Keratinocyte (primary cell): ENCODE measurements at regions not wholly inside any gene's neighbourhood (a gene's known extent, or its start where the extent isn't known, plus 50 kb on each side); places are given as distances from the start of the nearest gene placed in this dataset.

ENCODE experiments used
- DNase-seq: peaks from one replicate; pipeline ENCODE4 v3.0.0-alpha.2; 2011; ENCODE audit warnings: low read depth, missing footprints, low spot score
- FAIRE-seq: peaks from 2 replicates; lab custom pipeline; 2011; peaks lifted over from hg19 to GRCh38; lab: Jason Lieb, UNC
- H2AFZ ChIP-seq: 2 replicates; pipeline ENCODE4 v1.6.0; 2012; ENCODE audit warnings: low read length, control low read depth, inconsistent platforms; ENCODE audit not compliant: control insufficient read depth
- H3K27ac ChIP-seq: 2 replicates; pipeline ENCODE4 v1.5.1; 2011; ENCODE audit warnings: low read length; ENCODE audit not compliant: control insufficient read depth, insufficient read depth
- H3K27me3 ChIP-seq: 3 replicates; pipeline ENCODE4 v1.6.0; 2011; ENCODE audit warnings: low read length; ENCODE audit not compliant: control insufficient read depth, insufficient read depth; ENCODE audit errors: extremely low read depth
- H3K36me3 ChIP-seq, 2 experiments: 2 replicates in 1 of 2; 3 replicates in 1 of 2; pipeline ENCODE4 v1.5.1; 2011; ENCODE audit warnings: low read length in 2 of 2, mild to moderate bottlenecking in 1 of 2; ENCODE audit not compliant: control insufficient read depth in 2 of 2, insufficient read depth in 2 of 2; ENCODE audit errors: extremely low read depth in 1 of 2
- H3K4me1 ChIP-seq: 3 replicates; pipeline ENCODE4 v1.5.1; 2011; ENCODE audit warnings: low read length; ENCODE audit not compliant: control insufficient read depth, insufficient read depth; ENCODE audit errors: extremely low read depth
- H3K4me2 ChIP-seq: 3 replicates; pipeline ENCODE4 v1.6.0; 2011; ENCODE audit warnings: low read depth, low read length; ENCODE audit not compliant: control insufficient read depth, insufficient read depth; ENCODE audit errors: extremely low read depth
- H3K4me3 ChIP-seq, 3 experiments: fragments of 200-600 bp in 1 of 3; sonication (generic) in 1 of 3; 2 replicates in 2 of 3; 3 replicates in 1 of 3; pipeline ENCODE4 v1.5.1; 2011 to 2016; ENCODE audit warnings: low read length in 3 of 3, mild to moderate bottlenecking in 3 of 3, control low read depth in 2 of 3, inconsistent platforms in 1 of 3, low read depth in 1 of 3, mixed read lengths in 1 of 3, mixed run types in 1 of 3, moderate library complexity in 1 of 3; ENCODE audit not compliant: control insufficient read depth in 2 of 3, insufficient read depth in 2 of 3; ENCODE audit errors: extremely low read depth in 1 of 3
- H3K79me2 ChIP-seq: 2 replicates; pipeline ENCODE4 v1.6.0; 2012; ENCODE audit warnings: low read length; ENCODE audit not compliant: control insufficient read depth, insufficient read depth
- H3K9ac ChIP-seq: 3 replicates; pipeline ENCODE4 v1.6.0; 2011; ENCODE audit warnings: low read length; ENCODE audit not compliant: control insufficient read depth, insufficient read depth; ENCODE audit errors: extremely low read depth
- H3K9me1 ChIP-seq: 3 replicates; pipeline ENCODE4 v1.6.0; 2011; ENCODE audit warnings: low read length; ENCODE audit not compliant: control insufficient read depth, insufficient read depth; ENCODE audit errors: extremely low read depth
- H3K9me3 ChIP-seq: 2 replicates; pipeline ENCODE4 v1.5.1; 2012; ENCODE audit warnings: low read depth, low read length; ENCODE audit not compliant: control insufficient read depth
- H4K20me1 ChIP-seq: 3 replicates; pipeline ENCODE4 v1.6.0; 2011; ENCODE audit warnings: low read length; ENCODE audit not compliant: control insufficient read depth, insufficient read depth; ENCODE audit errors: extremely low read depth
- EZH2 ChIP-seq: IDR thresholded peaks from one replicate; pipeline ENCODE4 v1.6.1; 2012; ENCODE audit warnings: inconsistent platforms, mild to moderate bottlenecking, low read length, moderate library complexity
- dilution Hi-C: fragments of 300-500 bp; cut with MboI; formaldehyde crosslinking; loops from one replicate; pipeline ENCODE4 v1.7.0; 2020; ENCODE audit warnings: low sequenced_read_pairs; ENCODE audit not compliant: extremely low pct_ligation_motif_present
- TF ChIP-seq, protein P1 (sequence below), 3 experiments: IDR thresholded peaks in 1 of 3; conservative IDR thresholded peaks in 1 of 3; optimal IDR thresholded peaks in 1 of 3; 2 replicates in 2 of 3; 3 replicates in 1 of 3; pipeline versions ENCODE3 to v1.5.1; 2011; ENCODE audit warnings: low read length in 3 of 3, mild to moderate bottlenecking in 3 of 3, moderate library complexity in 2 of 3, control low read depth in 1 of 3, inconsistent platforms in 1 of 3; ENCODE audit not compliant: insufficient read depth in 2 of 3; ENCODE audit errors: extremely low read depth in 1 of 3

DNA sequence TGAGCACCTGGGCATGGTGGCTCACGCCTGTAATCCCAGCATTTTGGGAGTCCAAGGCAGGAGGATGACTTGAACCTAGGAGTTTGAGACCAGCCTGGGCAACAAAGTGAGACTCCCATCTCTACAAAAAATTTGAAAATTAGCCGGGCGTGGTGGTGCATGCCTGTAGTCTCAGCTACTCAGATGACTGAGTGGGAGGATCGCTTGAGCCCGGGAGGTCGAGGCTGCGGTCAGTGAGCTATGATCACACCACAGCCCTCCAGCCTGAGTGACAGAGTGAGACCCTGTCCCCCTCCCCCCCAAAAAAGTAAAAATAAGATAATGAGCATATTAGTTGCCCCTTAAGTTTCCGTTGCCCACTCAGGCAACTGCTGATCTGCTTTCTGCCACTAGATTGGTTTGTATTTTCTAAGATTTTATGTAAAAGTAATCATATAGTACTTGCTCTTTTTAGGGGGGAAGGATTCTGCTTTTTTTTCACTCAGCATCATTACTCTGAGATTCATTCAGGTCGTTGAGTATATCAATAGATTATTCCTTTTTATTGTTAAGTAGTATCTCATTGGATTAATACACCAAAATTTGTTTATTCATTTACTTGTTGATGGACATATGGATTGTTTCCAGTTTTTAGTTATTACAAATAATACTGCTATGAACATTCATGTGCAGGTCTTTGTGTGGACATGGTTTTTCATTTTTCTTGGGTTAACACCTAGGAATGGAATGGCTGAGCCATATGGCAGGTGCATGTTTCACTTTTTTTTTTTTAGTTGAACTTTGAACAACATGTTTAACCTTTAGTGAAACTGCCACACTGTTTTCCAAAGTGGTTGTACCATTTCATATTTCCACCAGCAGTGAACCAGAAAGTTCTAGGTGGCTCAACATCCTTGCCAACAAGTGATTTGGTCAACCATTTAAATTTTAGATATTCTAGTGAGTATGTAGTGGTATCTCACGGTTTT lies 75.0 kb upstream of the SPRED2 start:
- TF ChIP-seq, protein P1, sequence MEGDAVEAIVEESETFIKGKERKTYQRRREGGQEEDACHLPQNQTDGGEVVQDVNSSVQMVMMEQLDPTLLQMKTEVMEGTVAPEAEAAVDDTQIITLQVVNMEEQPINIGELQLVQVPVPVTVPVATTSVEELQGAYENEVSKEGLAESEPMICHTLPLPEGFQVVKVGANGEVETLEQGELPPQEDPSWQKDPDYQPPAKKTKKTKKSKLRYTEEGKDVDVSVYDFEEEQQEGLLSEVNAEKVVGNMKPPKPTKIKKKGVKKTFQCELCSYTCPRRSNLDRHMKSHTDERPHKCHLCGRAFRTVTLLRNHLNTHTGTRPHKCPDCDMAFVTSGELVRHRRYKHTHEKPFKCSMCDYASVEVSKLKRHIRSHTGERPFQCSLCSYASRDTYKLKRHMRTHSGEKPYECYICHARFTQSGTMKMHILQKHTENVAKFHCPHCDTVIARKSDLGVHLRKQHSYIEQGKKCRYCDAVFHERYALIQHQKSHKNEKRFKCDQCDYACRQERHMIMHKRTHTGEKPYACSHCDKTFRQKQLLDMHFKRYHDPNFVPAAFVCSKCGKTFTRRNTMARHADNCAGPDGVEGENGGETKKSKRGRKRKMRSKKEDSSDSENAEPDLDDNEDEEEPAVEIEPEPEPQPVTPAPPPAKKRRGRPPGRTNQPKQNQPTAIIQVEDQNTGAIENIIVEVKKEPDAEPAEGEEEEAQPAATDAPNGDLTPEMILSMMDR (optimal IDR thresholded peaks at IDR 0.05 in 1 of 3, IDR thresholded peaks at IDR 0.05 in 1 of 3, conservative IDR thresholded peaks at IDR 0.05 in 1 of 3; ENCODE audit: extremely low read depth in 1 of 3, insufficient read depth in 2 of 3, low read length in 3 of 3): no peak
- no peak for TF ChIP-seq EZH2
- H3K4me2 ChIP-seq: no peak overlapping the region
- no peaks in the 10 kb centered on the region for H3K79me2 ChIP-seq
- dilution Hi-C loops: no loop called here
- H2AFZ ChIP-seq: no peak overlapping the region
- no peaks in the 10 kb centered on the region for H3K9me1 ChIP-seq
- FAIRE-seq: no peak
- H4K20me1 ChIP-seq: no peaks in the 10 kb centered on the region
- no peak overlapping the region for H3K27ac ChIP-seq
- no peak overlapping the region for H3K9ac ChIP-seq
- H3K4me3 ChIP-seq: no peak overlapping the region
- no peaks in the 10 kb centered on the region for H3K36me3 ChIP-seq
- H3K27me3 ChIP-seq: no peaks in the 10 kb centered on the region
- no peaks in the 10 kb centered on the region for H3K9me3 ChIP-seq
- H3K4me1 ChIP-seq: peaks cover 9% of the 10 kb centered on the region
- DNase-seq: no peak

- H3K9ac ChIP-seq: no peak overlapping the region
- no peaks in the 10 kb centered on the region for H3K79me2 ChIP-seq
- no peaks in the 10 kb centered on the region for H3K36me3 ChIP-seq
- H3K4me1 ChIP-seq: peaks cover 9% of the 10 kb centered on the region
- no peak for DNase-seq
- no peaks in the 10 kb centered on the region for H3K9me3 ChIP-seq
- H4K20me1 ChIP-seq: no peaks in the 10 kb centered on the region
- H2AFZ ChIP-seq: peak overlapping the region; percentile 71
- TF ChIP-seq EZH2: no peak
- TF ChIP-seq, protein P1 (optimal IDR thresholded peaks at IDR 0.05 in 1 of 3, IDR thresholded peaks at IDR 0.05 in 1 of 3, conservative IDR thresholded peaks at IDR 0.05 in 1 of 3; ENCODE audit: extremely low read depth in 1 of 3, insufficient read depth in 2 of 3, low read length in 3 of 3): no peak
- H3K27me3 ChIP-seq: no peaks in the 10 kb centered on the region
- H3K4me2 ChIP-seq: peak overlapping the region; percentile 41
- no peak overlapping the region for H3K4me3 ChIP-seq
- dilution Hi-C loops: no loop called here
- H3K9me1 ChIP-seq: no peaks in the 10 kb centered on the region
- FAIRE-seq: peak; percentile 46
- H3K27ac ChIP-seq: no peak overlapping the region
These were observed 72.7 kb upstream of the SPRED2 start for GRCh38 chr2:65504814-65505697.
